GM23338 (cell line): ENCODE measurements at regions not wholly inside any gene's neighbourhood (a gene's known extent, or its start where the extent isn't known, plus 50 kb on each side); places are given as distances from the start of the nearest gene placed in this dataset.

Experiments
- ATAC-seq: fragments of 200-7000 bp; cut with Tn5 transposase; 3 replicates; pipeline ENCODE4 v1.9.1; 2020
- DNase-seq: peaks from one replicate; pipeline ENCODE4 v3.0.0-alpha.2; 2015; ENCODE audit warnings: low spot score
- H2AFZ ChIP-seq: fragments of 200-600 bp; sonication (generic); 2 replicates; pipeline ENCODE4 v1.8.0; 2016; ENCODE audit warnings: antibody characterized with exemption, mild to moderate bottlenecking, moderate library complexity
- H3F3A ChIP-seq: fragments of 200-600 bp; sonication (generic); replicated peaks from 2 replicates; pipeline ENCODE4 v1.8.0; 2017; ENCODE audit warnings: antibody characterized with exemption, mixed run types, low read depth
- H3K27ac ChIP-seq: fragments of 200-600 bp; sonication (generic); 2 replicates; pipeline ENCODE4 v1.6.1; 2016; ENCODE audit warnings: low read depth
- H3K27me3 ChIP-seq: fragments of 200-600 bp; sonication (generic); 2 replicates; pipeline ENCODE4 v1.8.0; 2016; ENCODE audit warnings: mild to moderate bottlenecking, mixed run types, moderate library complexity; ENCODE audit not compliant: insufficient read depth
- H3K36me3 ChIP-seq: fragments of 200-600 bp; sonication (generic); 2 replicates; pipeline ENCODE4 v1.8.0; 2016; ENCODE audit warnings: mild to moderate bottlenecking; ENCODE audit not compliant: insufficient read depth
- H3K4me1 ChIP-seq: fragments of 200-600 bp; sonication (generic); 2 replicates; pipeline ENCODE4 v1.8.0; 2016; ENCODE audit warnings: mild to moderate bottlenecking, moderate library complexity; ENCODE audit not compliant: insufficient read depth
- H3K4me2 ChIP-seq: fragments of 200-600 bp; sonication (generic); 2 replicates; pipeline ENCODE4 v1.7.1; 2017; ENCODE audit warnings: mixed run types
- H3K4me3 ChIP-seq: fragments of 200-600 bp; sonication (generic); 2 replicates; pipeline ENCODE4 v1.6.1; 2016; ENCODE audit warnings: mixed run types
- H3K79me2 ChIP-seq: fragments of 200-600 bp; sonication (generic); replicated peaks from 2 replicates; pipeline ENCODE4 v1.8.0; 2017; ENCODE audit warnings: mild to moderate bottlenecking; ENCODE audit not compliant: insufficient read depth
- H3K9me2 ChIP-seq: fragments of 200-600 bp; sonication (generic); 2 replicates; pipeline ENCODE4 v1.8.0; 2017; ENCODE audit not compliant: insufficient read depth
- H4K20me1 ChIP-seq: fragments of 200-600 bp; sonication (generic); replicated peaks from 2 replicates; pipeline ENCODE4 v1.8.0; 2017; ENCODE audit warnings: mild to moderate bottlenecking; ENCODE audit not compliant: insufficient read depth
- H3K27ac Mint-ChIP-seq: 2 replicates; pipeline ENCODE4 v1.8.0; 2020; ENCODE audit warnings: inconsistent platforms, mild to moderate bottlenecking, moderate library complexity, mixed read lengths
- H3K27me3 Mint-ChIP-seq: 3 replicates; pipeline ENCODE4 v1.8.0; 2022; ENCODE audit warnings: low read depth, mild to moderate bottlenecking, moderate library complexity, mixed read lengths, inconsistent platforms; ENCODE audit not compliant: insufficient read depth, poor library complexity
- H3K36me3 Mint-ChIP-seq: 3 replicates; pipeline ENCODE4 v1.8.0; 2021; ENCODE audit warnings: low read depth, mild to moderate bottlenecking, inconsistent platforms, moderate library complexity, mixed read lengths
- H3K4me1 Mint-ChIP-seq: 3 replicates; pipeline ENCODE4 v1.8.0; 2020; ENCODE audit warnings: mild to moderate bottlenecking, inconsistent platforms, mixed read lengths
- H3K4me3 Mint-ChIP-seq: 3 replicates; pipeline ENCODE4 v1.8.0; 2021; ENCODE audit warnings: moderate library complexity, mild to moderate bottlenecking, inconsistent platforms, mixed read lengths
- H3K9me3 Mint-ChIP-seq: 3 replicates; pipeline ENCODE4 v1.8.0; 2020; ENCODE audit warnings: moderate library complexity, mild to moderate bottlenecking, inconsistent platforms, mixed read lengths
- CREB1 ChIP-seq: fragments of 250-450 bp; sonication (Bioruptor Pico); IDR thresholded peaks from 2 replicates; pipeline ENCODE4 v1.5.0; 2020; ENCODE audit warnings: low read depth, mild to moderate bottlenecking, moderate library complexity
- ETS1 ChIP-seq: IDR thresholded peaks from 2 replicates; pipeline ENCODE4 v1.6.1; 2016; ENCODE audit warnings: antibody characterized with exemption
- EZH2 ChIP-seq: fragments of 200-600 bp; sonication (generic); IDR thresholded peaks from one replicate; pipeline ENCODE4 v1.8.0; 2017; ENCODE audit warnings: antibody characterized with exemption, mild to moderate bottlenecking, low read depth; ENCODE audit not compliant: unreplicated experiment
- EZH2phosphoT487 ChIP-seq: fragments of 200-600 bp; sonication (generic); IDR thresholded peaks from one replicate; pipeline ENCODE4 v1.8.1; 2018; ENCODE audit warnings: antibody characterized with exemption; ENCODE audit not compliant: unreplicated experiment
- JUNB ChIP-seq: IDR thresholded peaks from one replicate; pipeline ENCODE4 v1.6.1; 2016; ENCODE audit warnings: antibody characterized with exemption; ENCODE audit not compliant: unreplicated experiment
- NANOG ChIP-seq: IDR thresholded peaks from 2 replicates; pipeline ENCODE4 v1.6.1; 2016; ENCODE audit warnings: antibody characterized with exemption, borderline replicate concordance
- POLR2AphosphoS5 ChIP-seq: IDR thresholded peaks from 2 replicates; pipeline ENCODE4 v1.6.1; 2016; ENCODE audit warnings: antibody characterized with exemption, low read depth
- REST ChIP-seq: IDR thresholded peaks from one replicate; pipeline ENCODE4 v1.6.1; 2018; ENCODE audit warnings: antibody characterized with exemption; ENCODE audit not compliant: unreplicated experiment
- STAT1 ChIP-seq: IDR thresholded peaks from one replicate; pipeline ENCODE4 v1.6.1; 2016; ENCODE audit warnings: antibody characterized with exemption; ENCODE audit not compliant: unreplicated experiment
- ZNF114 ChIP-seq: fragments of 250-450 bp; sonication (Bioruptor Pico); IDR thresholded peaks from 2 replicates; pipeline ENCODE4 v1.5.0; 2020; ENCODE audit warnings: mild to moderate bottlenecking, moderate library complexity
- ZNF331 ChIP-seq: fragments of 250-450 bp; sonication (Bioruptor Pico); IDR thresholded peaks from 2 replicates; pipeline ENCODE4 v1.5.0; 2020; ENCODE audit warnings: low read depth, mild to moderate bottlenecking, moderate library complexity
- ZNF462 ChIP-seq: fragments of 250-450 bp; sonication (Bioruptor Pico); IDR thresholded peaks from 2 replicates; pipeline ENCODE4 v1.5.0; 2020; ENCODE audit warnings: mild to moderate bottlenecking, moderate library complexity
- TF ChIP-seq, protein P1 (sequence below), 2 experiments: fragments of 200-600 bp in 1 of 2; sonication (generic) in 1 of 2; conservative IDR thresholded peaks; 2 replicates each; pipeline versions ENCODE4 v1.5.1 to v1.6.1; 2016 to 2017; ENCODE audit warnings: antibody characterized with exemption in 2 of 2, low read depth in 2 of 2, mild to moderate bottlenecking in 2 of 2, moderate library complexity in 1 of 2

DNA sequence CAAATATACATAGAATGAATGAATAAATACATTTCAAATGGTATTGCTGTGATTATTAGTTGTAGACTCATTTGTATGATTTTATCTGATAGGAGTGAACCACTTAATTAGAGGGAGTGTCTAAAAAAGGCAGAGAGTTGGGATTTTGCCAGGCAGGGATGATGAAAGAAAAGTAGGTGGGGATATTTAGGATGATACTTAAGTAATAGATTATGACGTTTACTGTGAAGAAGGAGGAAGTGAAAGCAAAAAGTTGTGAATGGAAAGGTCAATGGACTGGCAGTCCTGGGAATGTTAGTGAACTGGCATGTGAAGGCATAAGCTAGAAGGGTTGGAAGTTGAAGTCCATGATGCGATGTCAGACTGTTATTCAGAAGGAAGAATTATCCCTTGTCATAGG, 917.1 kb downstream of the RAPGEF2 start:
- no peaks in the 10 kb centered on the region; the same call in 2 of the 3 replicates for H3K9me3 Mint-ChIP-seq
- Histone ChIP-seq H3F3A (no peaks in the 10 kb centered on the region), H3K4me2 (no peak overlapping the region), H3K9me2 (peaks cover 23% of the 10 kb centered on the region), H3K27me3 (no peaks in the 10 kb centered on the region), H3K79me2 (no peaks in the 10 kb centered on the region), H3K27ac (no peak overlapping the region), H2AFZ (no peak overlapping the region), H3K4me1 (no peaks in the 10 kb centered on the region), H3K36me3 (no peaks in the 10 kb centered on the region), H4K20me1 (no peaks in the 10 kb centered on the region), H3K4me3 (no peak overlapping the region)
- peaks cover 12% of the 10 kb centered on the region for H3K4me1 Mint-ChIP-seq
- no peak for ATAC-seq
- no peak for DNase-seq
- TF ChIP-seq STAT1 (no peak), CREB1 (CRISPR knock-in tag) (no peak), JUNB (no peak), ZNF114 (CRISPR knock-in tag) (no peak), EZH2phosphoT487 (no peak), EZH2 (no peak), ZNF331 (no peak), ZNF462 (CRISPR knock-in tag) (no peak), ETS1 (no peak), POLR2AphosphoS5 (no peak), NANOG (no peak), REST (no peak)
- TF ChIP-seq, protein P1, sequence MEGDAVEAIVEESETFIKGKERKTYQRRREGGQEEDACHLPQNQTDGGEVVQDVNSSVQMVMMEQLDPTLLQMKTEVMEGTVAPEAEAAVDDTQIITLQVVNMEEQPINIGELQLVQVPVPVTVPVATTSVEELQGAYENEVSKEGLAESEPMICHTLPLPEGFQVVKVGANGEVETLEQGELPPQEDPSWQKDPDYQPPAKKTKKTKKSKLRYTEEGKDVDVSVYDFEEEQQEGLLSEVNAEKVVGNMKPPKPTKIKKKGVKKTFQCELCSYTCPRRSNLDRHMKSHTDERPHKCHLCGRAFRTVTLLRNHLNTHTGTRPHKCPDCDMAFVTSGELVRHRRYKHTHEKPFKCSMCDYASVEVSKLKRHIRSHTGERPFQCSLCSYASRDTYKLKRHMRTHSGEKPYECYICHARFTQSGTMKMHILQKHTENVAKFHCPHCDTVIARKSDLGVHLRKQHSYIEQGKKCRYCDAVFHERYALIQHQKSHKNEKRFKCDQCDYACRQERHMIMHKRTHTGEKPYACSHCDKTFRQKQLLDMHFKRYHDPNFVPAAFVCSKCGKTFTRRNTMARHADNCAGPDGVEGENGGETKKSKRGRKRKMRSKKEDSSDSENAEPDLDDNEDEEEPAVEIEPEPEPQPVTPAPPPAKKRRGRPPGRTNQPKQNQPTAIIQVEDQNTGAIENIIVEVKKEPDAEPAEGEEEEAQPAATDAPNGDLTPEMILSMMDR (conservative IDR thresholded peaks at IDR 0.05; ENCODE audit: low read depth in 2 of 2) = no peak
- H3K36me3 Mint-ChIP-seq = no peaks in the 10 kb centered on the region; the same call in 2 of the 3 replicates
- H3K27ac Mint-ChIP-seq = no peak overlapping the region
- no peak overlapping the region for H3K4me3 Mint-ChIP-seq
- no peaks in the 10 kb centered on the region for H3K27me3 Mint-ChIP-seq
